ENCODE measurements at regions not wholly inside any gene's neighbourhood (a gene's known extent, or its start where the extent isn't known, plus 50 kb on each side); places are given as distances from the start of the nearest gene placed in this dataset.

GRCh38 chr17:61537264-61537771 lies 53.7 kb downstream of the NACA2 start:
- TF ChIP-seq CTCF (IDR thresholded peaks at IDR 0.05; ENCODE audit: insufficient read depth, low read depth, low read length) (no peak), EZH2 (IDR thresholded peaks at IDR 0.05; ENCODE audit: insufficient read depth, low read length) (no peak)

Measured in astrocyte (in vitro differentiated cells and primary cell).